ENCODE measurements at regions not wholly inside any gene's neighbourhood (a gene's known extent, or its start where the extent isn't known, plus 50 kb on each side); places are given as distances from the start of the nearest gene placed in this dataset.

- H3K36me3 ChIP-seq (ENCODE audit: control insufficient read depth in 2 of 2, extremely low read depth in 1 of 2, insufficient read depth in 1 of 2, low read length in 1 of 2), result no peaks in the 10 kb centered on the region
- ChIA-PET CTCF (no interaction called here), POLR2A (no interaction called here)
- no peaks in the 10 kb centered on the region for H3K4me1 ChIP-seq (ENCODE audit: control insufficient read depth in 1 of 2, extremely low read depth in 1 of 2, insufficient read depth in 2 of 2, low read length in 2 of 2)
- H3K4me3 ChIP-seq (ENCODE audit: control insufficient read depth in 1 of 2, extremely low read depth in 1 of 2, low read length in 1 of 2), result no peak overlapping the region
- Mint-ChIP-seq H3K9me3 (peaks cover 0 to 11% (median 4%) of the 10 kb centered on the region in 3 donors), H3K4me1 (no peaks in the 10 kb centered on the region), H3K27me3 (peaks cover 0 to 8% of the 10 kb centered on the region in 2 donors), H3K36me3 (no peaks in the 10 kb centered on the region), H3K27ac (no peak overlapping the region), H3K4me3 (no peak overlapping the region)
- ATAC-seq (replicated peaks in 1 of 4) (no peak), DNase-seq (no peak)
- peaks cover 0 to 3% of the 10 kb centered on the region in 2 experiments for H3K27me3 ChIP-seq (replicated peaks in 1 of 2; ENCODE audit: control insufficient read depth in 2 of 2, extremely low read depth in 1 of 2, insufficient read depth in 2 of 2, low read length in 1 of 2)
- 90% methylated on average over 2 of the region's 8 CpGs for WGBS (ENCODE audit: insufficient coverage)
- no peaks in the 10 kb centered on the region for H3K9me3 ChIP-seq
- no peak overlapping the region for H3K27ac ChIP-seq (ENCODE audit: low read length)
These were observed 453.6 kb downstream of the CDH26 start for GRCh38 chr20:60411813-60412212.

DNA sequence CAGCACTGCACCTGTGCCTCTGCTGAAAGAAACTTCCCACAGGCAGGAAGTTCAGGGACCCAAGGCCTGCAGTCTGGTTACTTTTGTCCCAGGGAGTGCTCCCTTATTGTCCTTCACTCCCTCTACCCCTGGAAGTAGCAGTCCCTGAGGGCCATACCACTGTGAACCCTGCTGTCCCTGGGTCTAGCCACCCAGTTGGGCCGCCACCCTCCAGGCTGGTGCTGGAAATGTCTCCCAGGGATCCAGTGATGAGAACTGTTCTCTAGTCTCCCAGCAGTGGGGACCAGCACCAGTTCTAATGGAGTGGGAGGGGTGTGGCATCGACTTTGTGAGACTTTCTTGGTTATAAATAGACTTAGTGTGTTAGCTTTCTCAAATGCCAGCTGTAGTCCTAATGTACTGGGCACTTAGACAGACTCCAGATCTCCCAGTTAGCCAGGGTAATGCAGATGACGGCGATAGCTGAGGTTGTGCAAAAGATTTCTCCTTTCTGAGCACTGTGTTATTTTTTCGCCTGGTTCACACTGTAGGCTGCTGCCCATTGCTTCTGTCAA lies 462.5 kb downstream of the CDH26 start:
- ATAC-seq (replicated peaks in 1 of 4) (no peak), DNase-seq (no peak)
- H3K4me1 Mint-ChIP-seq, result no peaks in the 10 kb centered on the region
- H3K9me3 ChIP-seq, result no peaks in the 10 kb centered on the region
- H3K27ac ChIP-seq (ENCODE audit: low read length), result no peak overlapping the region
- H3K36me3 Mint-ChIP-seq, result no peaks in the 10 kb centered on the region
- H3K4me1 ChIP-seq (ENCODE audit: control insufficient read depth in 1 of 2, extremely low read depth in 1 of 2, insufficient read depth in 2 of 2, low read length in 2 of 2), result no peaks in the 10 kb centered on the region
- H3K36me3 ChIP-seq (ENCODE audit: control insufficient read depth in 2 of 2, extremely low read depth in 1 of 2, insufficient read depth in 1 of 2, low read length in 1 of 2), result no peaks in the 10 kb centered on the region
- peaks cover 0 to 12% of the 10 kb centered on the region in 2 experiments for H3K27me3 ChIP-seq (replicated peaks in 1 of 2; ENCODE audit: control insufficient read depth in 2 of 2, extremely low read depth in 1 of 2, insufficient read depth in 2 of 2, low read length in 1 of 2)
- ChIA-PET POLR2A (no interaction called here), CTCF (no interaction called here)
- H3K27me3 Mint-ChIP-seq, result peaks cover 4% of the 10 kb centered on the region in 2 donors
- no peaks in the 10 kb centered on the region for H3K9me3 Mint-ChIP-seq
- H3K4me3 ChIP-seq (ENCODE audit: control insufficient read depth in 1 of 2, extremely low read depth in 1 of 2, low read length in 1 of 2), result no peak overlapping the region
- H3K27ac Mint-ChIP-seq, result no peak overlapping the region
- no peak overlapping the region for H3K4me3 Mint-ChIP-seq
- 78% methylated on average over 5 of the region's 5 CpGs for WGBS (ENCODE audit: insufficient coverage)

- peaks cover 0 to 16% of the 10 kb centered on the region in 2 experiments for H3K27me3 ChIP-seq (replicated peaks in 1 of 2; ENCODE audit: control insufficient read depth in 2 of 2, extremely low read depth in 1 of 2, insufficient read depth in 2 of 2, low read length in 1 of 2)
- DNase-seq, result no peak
- no peaks in the 10 kb centered on the region for H3K9me3 Mint-ChIP-seq
- H3K36me3 ChIP-seq (ENCODE audit: control insufficient read depth in 2 of 2, extremely low read depth in 1 of 2, insufficient read depth in 1 of 2, low read length in 1 of 2), result no peaks in the 10 kb centered on the region
- CTCF ChIA-PET, result no interaction called here
- no peaks in the 10 kb centered on the region for H3K4me1 ChIP-seq (ENCODE audit: control insufficient read depth in 1 of 2, extremely low read depth in 1 of 2, insufficient read depth in 2 of 2, low read length in 2 of 2)
- H3K9me3 ChIP-seq, result no peaks in the 10 kb centered on the region
- H3K4me3 Mint-ChIP-seq, result no peak overlapping the region
- no CpG with 5 or more reads among the region's 7 CpGs for WGBS (ENCODE audit: insufficient coverage)
- POLR2A ChIA-PET, result no interaction called here
- no peak overlapping the region for H3K27ac Mint-ChIP-seq
- H3K4me3 ChIP-seq (ENCODE audit: control insufficient read depth in 1 of 2, extremely low read depth in 1 of 2, low read length in 1 of 2), result no peak overlapping the region
- H3K27me3 Mint-ChIP-seq, result peaks cover 4 to 7% of the 10 kb centered on the region in 2 donors
- H3K27ac ChIP-seq (ENCODE audit: low read length), result no peak overlapping the region
- H3K4me1 Mint-ChIP-seq, result no peaks in the 10 kb centered on the region
- no peak for ATAC-seq (replicated peaks in 1 of 4)
- no peaks in the 10 kb centered on the region for H3K36me3 Mint-ChIP-seq
These were observed 464.6 kb downstream of the CDH26 start for GRCh38 chr20:60422848-60423247.

DNA sequence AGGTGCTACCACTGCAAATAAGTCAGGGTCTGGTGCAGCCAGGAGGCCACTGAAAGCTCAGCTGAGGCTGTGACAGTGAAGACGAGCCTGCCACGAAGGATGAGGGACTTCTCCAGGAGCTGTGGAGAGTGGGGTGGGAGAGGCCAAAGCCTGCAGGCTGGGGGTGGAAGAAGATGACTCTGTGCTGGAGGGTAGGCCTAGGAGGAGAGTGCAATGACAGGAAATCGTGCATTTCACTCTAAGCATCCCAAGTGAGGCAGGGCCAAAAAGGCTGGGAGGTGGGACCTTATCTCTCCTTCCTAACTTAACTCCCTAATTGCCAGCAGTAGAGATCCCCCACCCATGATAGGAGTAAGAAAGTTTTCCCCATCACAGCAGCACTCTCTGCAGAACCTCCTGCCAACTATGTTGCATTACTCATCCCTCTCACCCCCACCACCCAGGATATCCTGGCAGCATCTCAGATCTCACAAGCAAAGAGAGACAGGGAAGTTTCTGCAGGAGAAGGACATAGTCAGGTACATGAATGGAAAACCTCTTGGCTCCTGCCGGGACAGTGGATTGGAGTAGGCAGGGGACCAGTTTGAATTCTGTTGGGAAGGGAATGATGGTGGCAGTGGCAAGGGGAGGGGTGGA lies 466.2 kb downstream of the CDH26 start:
- no peak overlapping the region for H3K4me3 Mint-ChIP-seq
- no peaks in the 10 kb centered on the region for H3K9me3 Mint-ChIP-seq
- peaks cover 0 to 7% of the 10 kb centered on the region in 2 donors for H3K27me3 Mint-ChIP-seq
- no peak overlapping the region for H3K27ac Mint-ChIP-seq
- Histone ChIP-seq H3K9me3 (no peaks in the 10 kb centered on the region), H3K36me3 (ENCODE audit: control insufficient read depth in 2 of 2, extremely low read depth in 1 of 2, insufficient read depth in 1 of 2, low read length in 1 of 2) (no peaks in the 10 kb centered on the region), H3K4me1 (ENCODE audit: control insufficient read depth in 1 of 2, extremely low read depth in 1 of 2, insufficient read depth in 2 of 2, low read length in 2 of 2) (no peaks in the 10 kb centered on the region), H3K27me3 (replicated peaks in 1 of 2; ENCODE audit: control insufficient read depth in 2 of 2, extremely low read depth in 1 of 2, insufficient read depth in 2 of 2, low read length in 1 of 2) (peaks cover 0 to 13% of the 10 kb centered on the region in 2 experiments), H3K27ac (ENCODE audit: low read length) (no peak overlapping the region), H3K4me3 (ENCODE audit: control insufficient read depth in 1 of 2, extremely low read depth in 1 of 2, low read length in 1 of 2) (no peak overlapping the region)
- H3K4me1 Mint-ChIP-seq, result no peaks in the 10 kb centered on the region
- CTCF ChIA-PET, result no interaction called here
- no peaks in the 10 kb centered on the region for H3K36me3 Mint-ChIP-seq
- DNase-seq, result no peak
- WGBS (ENCODE audit: insufficient coverage), result 77% methylated on average over 3 of the region's 4 CpGs
- POLR2A ChIA-PET, result interaction anchor here in 1 of 2 donors (0.7 kb wide), 1 partner anchor 75 kb away, joined by 4 read pairs; no protein-coding TSS in a partner anchor
- ATAC-seq (replicated peaks in 1 of 4), result no peak

GRCh38 chr20:60427516-60427915 lies 469.3 kb downstream of the CDH26 start:
- ChIA-PET CTCF (no interaction called here), POLR2A (no interaction called here)
- no CpG with 5 or more reads among the region's 6 CpGs for WGBS (ENCODE audit: insufficient coverage)
- Histone ChIP-seq H3K4me1 (ENCODE audit: control insufficient read depth in 1 of 2, extremely low read depth in 1 of 2, insufficient read depth in 2 of 2, low read length in 2 of 2) (no peaks in the 10 kb centered on the region), H3K36me3 (ENCODE audit: control insufficient read depth in 2 of 2, extremely low read depth in 1 of 2, insufficient read depth in 1 of 2, low read length in 1 of 2) (no peaks in the 10 kb centered on the region), H3K27me3 (replicated peaks in 1 of 2; ENCODE audit: control insufficient read depth in 2 of 2, extremely low read depth in 1 of 2, insufficient read depth in 2 of 2, low read length in 1 of 2) (peaks cover 0 to 8% of the 10 kb centered on the region in 2 experiments), H3K4me3 (ENCODE audit: control insufficient read depth in 1 of 2, extremely low read depth in 1 of 2, low read length in 1 of 2) (no peak overlapping the region), H3K27ac (ENCODE audit: low read length) (no peak overlapping the region), H3K9me3 (no peaks in the 10 kb centered on the region)
- Mint-ChIP-seq H3K4me3 (no peak overlapping the region), H3K9me3 (no peaks in the 10 kb centered on the region), H3K4me1 (no peaks in the 10 kb centered on the region), H3K36me3 (no peaks in the 10 kb centered on the region), H3K27me3 (peaks cover 3 to 16% of the 10 kb centered on the region in 2 donors), H3K27ac (no peak overlapping the region)
- ATAC-seq (replicated peaks in 1 of 4) (no peak), DNase-seq (no peak)

DNA sequence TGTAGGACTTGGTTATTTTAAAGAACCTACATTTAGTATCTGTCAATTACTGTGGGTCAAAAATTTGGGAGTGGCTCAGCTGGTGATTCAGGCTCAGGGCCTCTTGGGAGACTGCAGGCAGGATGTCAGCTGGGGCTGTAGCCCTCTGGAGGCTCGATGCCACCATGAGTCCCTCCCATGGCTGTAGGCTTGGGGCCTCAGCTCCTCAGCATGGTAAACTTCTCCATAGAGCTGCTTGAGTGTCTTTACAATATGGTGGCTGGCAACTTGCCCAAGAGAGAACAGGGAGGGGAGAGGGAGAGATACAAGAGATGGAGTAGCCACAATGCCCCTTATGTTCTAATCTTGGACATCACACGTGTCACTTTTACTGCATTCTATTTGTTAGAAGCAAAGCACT lies 470.4 kb downstream of the CDH26 start:
- Histone ChIP-seq H3K9me3 (no peaks in the 10 kb centered on the region), H3K4me1 (ENCODE audit: control insufficient read depth in 1 of 2, extremely low read depth in 1 of 2, insufficient read depth in 2 of 2, low read length in 2 of 2) (no peaks in the 10 kb centered on the region), H3K27me3 (replicated peaks in 1 of 2; ENCODE audit: control insufficient read depth in 2 of 2, extremely low read depth in 1 of 2, insufficient read depth in 2 of 2, low read length in 1 of 2) (peaks cover 0 to 11% of the 10 kb centered on the region in 2 experiments), H3K27ac (ENCODE audit: low read length) (no peak overlapping the region), H3K36me3 (ENCODE audit: control insufficient read depth in 2 of 2, extremely low read depth in 1 of 2, insufficient read depth in 1 of 2, low read length in 1 of 2) (no peaks in the 10 kb centered on the region), H3K4me3 (ENCODE audit: control insufficient read depth in 1 of 2, extremely low read depth in 1 of 2, low read length in 1 of 2) (no peak overlapping the region)
- Mint-ChIP-seq H3K27me3 (peaks cover 3 to 16% of the 10 kb centered on the region in 2 donors), H3K36me3 (no peaks in the 10 kb centered on the region), H3K9me3 (no peaks in the 10 kb centered on the region), H3K4me3 (no peak overlapping the region), H3K27ac (no peak overlapping the region), H3K4me1 (no peaks in the 10 kb centered on the region)
- CTCF ChIA-PET, result no interaction called here
- DNase-seq (no peak), ATAC-seq (replicated peaks in 1 of 4) (no peak)
- POLR2A ChIA-PET, result no interaction called here
- no CpG with 5 or more reads among the region's 2 CpGs for WGBS (ENCODE audit: insufficient coverage)

Data from T-cell (primary cell).